DMS153 treated with DMSO at 0.1 percent for 48 hours (cell line): ENCODE measurements at regions not wholly inside any gene's neighbourhood (a gene's known extent, or its start where the extent isn't known, plus 50 kb on each side); places are given as distances from the start of the nearest gene placed in this dataset.
"Not testable (repeated sequence)": the region's sequence is repeated elsewhere in the genome, so short reads cannot be mapped to it uniquely, and the experiment has no call there.

ENCODE experiments used
- DNase-seq: peaks from one replicate; lab custom pipeline; 2025; ENCODE audit not compliant: unreplicated experiment; lab: John Stamatoyannopoulos, UW

DNA sequence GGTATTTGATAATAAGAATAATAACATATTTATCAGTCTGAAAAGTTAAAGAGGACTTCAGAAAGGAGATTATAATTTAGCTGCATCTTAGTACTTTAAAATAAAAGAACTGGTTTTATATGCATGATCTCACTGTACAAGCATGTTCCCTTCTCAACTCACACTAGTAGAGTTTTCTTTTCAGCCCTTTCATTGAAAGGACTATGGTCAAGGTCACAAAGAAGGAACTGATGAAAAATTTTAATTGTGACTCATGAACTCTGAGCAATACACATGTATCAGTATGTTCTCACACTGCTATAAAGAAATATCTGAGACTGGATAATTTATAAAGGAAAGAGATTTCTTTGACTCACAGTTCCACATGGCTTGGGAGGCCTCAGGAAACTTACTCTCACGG, 73.7 kb upstream of the NDST4 start:
- DNase-seq = no peak

DNA sequence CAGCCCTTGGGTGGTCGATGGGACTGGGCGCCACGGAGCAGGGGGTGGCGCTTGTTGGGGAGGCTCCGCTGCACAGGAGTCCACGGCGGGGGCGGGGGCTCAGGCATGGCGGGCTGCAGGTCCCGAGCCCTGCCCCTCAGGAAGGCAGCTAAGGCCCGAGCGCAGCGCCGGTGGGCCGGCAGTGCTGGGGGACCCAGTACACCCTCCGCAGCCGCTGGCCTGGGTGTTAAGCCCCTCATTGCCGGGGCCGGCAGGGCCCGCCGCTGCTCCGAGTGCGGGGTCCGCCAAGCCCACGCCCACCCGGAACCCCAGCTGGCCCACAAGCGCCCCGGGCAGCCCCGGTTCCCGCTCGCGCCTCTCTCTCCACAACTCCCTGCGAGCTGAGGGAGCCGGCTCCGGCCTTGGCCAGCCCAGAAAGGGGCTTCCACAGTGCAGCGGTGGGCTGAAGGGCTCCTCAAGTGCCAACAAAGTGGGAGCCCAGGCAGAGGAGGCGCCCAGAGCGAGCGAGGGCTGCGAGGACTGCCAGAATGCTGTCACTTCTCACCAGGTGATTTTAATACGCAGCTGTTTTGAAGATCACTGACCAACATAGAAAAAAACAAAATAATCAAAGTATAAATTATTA, 66.1 kb upstream of the NDST4 start:
- DNase-seq = not testable (repeated sequence)

DNA sequence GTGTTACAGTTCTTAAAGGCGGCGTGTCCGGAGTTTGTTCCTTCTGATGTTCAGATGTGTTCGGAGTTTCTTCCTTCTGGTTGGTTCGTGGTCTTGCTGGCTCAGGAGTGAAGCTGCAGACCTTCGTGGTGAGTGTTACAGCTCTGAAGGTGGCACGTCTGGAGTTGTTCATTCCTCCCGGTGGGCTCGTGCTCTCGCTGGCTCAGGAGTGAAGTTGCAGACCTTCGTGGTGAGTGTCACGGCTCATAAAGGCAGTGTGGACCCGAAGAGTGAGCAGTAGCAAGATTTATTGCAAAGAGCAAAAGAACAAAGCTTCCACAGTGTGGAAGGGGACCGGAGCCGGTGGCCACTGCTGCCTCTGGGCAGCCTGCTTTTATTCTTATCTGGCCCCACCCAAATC, 65.3 kb upstream of the NDST4 start:
- DNase-seq = not testable (repeated sequence)

DNA sequence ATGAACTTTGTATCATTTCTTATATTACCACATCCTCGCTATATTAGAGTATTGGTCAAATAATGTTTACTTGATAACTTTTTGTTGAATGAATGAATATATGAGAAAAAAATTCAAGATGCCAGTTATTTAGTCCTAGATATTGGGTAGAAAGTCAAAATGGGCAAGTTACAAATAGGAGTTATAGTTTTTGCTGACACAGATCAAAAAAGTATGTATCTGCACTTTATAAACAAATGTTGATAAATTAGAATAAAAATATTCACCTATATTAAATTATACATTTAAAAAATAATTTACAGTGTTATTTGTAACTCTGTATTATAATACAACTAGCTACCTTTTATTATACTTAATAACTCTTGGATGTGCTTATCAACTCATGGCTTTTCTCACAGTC, 57.8 kb upstream of the NDST4 start:
- DNase-seq = no peak

DNA sequence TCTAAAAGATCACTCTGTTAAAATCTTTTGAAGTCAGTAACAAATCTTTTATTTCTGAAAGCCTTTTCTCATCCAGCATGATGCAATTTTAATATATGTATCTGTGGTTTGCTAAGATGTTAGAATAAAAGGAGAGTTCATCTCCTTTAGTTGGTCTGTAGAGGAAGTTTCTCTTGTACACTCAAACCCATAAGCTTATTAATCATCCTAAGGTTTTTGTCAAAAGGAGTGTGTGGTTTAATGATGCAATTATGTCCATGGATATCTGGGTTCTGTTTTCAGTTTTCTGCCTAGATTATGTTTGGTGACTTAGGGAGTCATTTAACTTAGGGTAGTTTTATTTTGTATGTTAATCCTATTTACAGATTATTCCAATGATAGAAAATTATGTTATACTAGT, 52.1 kb upstream of the NDST4 start:
- no peak for DNase-seq
